GM19468 (cell line): ENCODE measurements at regions not wholly inside any gene's neighbourhood (a gene's known extent, or its start where the extent isn't known, plus 50 kb on each side); places are given as distances from the start of the nearest gene placed in this dataset.
"Not testable (repeated sequence)": the region's sequence is repeated elsewhere in the genome, so short reads cannot be mapped to it uniquely, and the experiment has no call there.

Experiments used
- ATAC-seq: cut with Tn5 transposase; IDR thresholded peaks from one replicate; pipeline ENCODE4 v1.9.1; 2021; ENCODE audit warnings: mild to moderate bottlenecking, moderate library complexity, moderate number of reproducible peaks; ENCODE audit not compliant: unreplicated experiment; ENCODE audit errors: extremely low read depth

GRCh38 chr20:59485576-59486454, 118.5 kb upstream of the PHACTR3 start:
- ATAC-seq: no peak

GRCh38 chr20:59488459-59488858, 115.9 kb upstream of the PHACTR3 start:
- not testable (repeated sequence) for ATAC-seq

DNA sequence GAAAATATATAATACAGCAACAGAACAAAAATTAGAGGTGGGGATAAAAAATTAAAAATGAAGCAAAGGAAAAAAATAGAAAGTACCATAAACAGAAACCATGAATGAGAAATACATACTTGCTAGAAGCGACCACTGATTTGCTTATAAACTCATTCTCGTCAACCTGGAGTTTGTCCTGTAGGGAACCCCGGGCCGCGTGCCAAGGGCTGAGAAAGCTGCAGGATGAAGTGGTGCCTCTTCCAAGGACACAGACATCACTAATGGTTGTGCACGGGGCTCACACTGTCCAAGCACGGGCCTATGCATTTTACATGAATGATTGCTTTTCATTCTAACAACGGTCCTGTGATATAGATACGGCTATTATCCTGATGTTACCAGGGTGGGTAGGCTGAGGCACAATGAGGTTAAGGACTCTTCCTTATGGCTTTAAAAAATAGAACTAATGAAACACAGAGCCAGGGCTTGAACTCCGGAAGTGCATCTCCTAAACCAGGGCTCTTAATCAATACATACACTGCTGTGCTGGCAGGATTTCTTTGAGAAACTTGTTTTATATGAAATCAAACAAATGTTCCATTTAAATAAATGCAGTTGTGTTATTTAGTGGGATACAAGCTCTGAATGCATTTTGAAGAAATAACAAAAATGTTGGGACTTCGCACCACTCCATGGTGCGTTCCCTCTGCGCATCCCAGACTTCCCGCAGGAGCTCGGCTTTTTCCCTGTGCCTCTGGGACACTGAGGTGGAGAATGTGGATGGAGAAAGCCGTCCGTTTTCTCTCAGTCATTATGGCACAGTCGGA, 113.9 kb upstream of the PHACTR3 start:
- not testable (repeated sequence) for ATAC-seq

GRCh38 chr20:59491884-59492283, 112.5 kb upstream of the PHACTR3 start:
- ATAC-seq: no peak

- ATAC-seq: no peak
These were observed 110.4 kb upstream of the PHACTR3 start for GRCh38 chr20:59493926-59494325.

DNA sequence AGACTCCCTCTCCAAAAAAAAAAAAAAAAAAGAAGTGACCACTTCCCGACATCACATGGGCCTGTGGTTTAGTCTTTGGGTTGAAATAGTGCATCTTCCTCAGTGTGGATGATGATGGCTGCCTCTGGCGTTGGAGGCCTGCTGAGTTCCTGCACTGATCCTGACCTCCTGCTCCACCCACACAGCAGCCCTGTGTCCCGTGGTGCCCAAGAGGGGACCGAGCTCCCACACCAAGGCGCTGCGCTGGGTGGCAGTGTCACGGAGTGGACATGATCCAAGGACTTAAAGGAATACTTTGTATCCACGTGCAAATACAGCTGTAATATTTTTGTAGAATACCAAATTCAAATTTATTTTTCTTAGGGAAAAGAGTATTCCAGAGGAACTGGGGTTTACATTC, 109.2 kb upstream of the PHACTR3 start:
- no peak for ATAC-seq

GRCh38 chr20:59495894-59496510, 108.3 kb upstream of the PHACTR3 start:
- peak; percentile 52 for ATAC-seq

DNA sequence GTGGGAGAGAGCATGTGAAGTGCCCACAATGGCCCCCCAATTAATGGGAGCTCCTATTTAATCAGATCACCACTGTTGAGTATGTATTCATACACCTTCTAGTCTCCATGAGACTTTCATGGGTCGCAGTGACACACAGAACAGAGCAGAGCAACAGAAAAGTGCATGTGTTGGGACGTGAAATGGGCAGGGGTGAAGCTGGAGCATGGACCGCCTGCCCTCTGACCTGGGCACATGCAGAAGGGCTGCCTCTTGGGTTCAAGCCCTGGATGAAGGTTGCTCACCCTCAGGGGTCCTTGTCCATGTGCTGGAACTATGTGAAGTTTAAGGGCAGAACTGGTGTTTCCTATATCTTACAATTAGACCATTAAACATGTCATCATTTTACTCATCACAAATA, 106.0 kb upstream of the PHACTR3 start:
- ATAC-seq: no peak

- no peak for ATAC-seq
These were observed 104.5 kb upstream of the PHACTR3 start for GRCh38 chr20:59499863-59500262.

DNA sequence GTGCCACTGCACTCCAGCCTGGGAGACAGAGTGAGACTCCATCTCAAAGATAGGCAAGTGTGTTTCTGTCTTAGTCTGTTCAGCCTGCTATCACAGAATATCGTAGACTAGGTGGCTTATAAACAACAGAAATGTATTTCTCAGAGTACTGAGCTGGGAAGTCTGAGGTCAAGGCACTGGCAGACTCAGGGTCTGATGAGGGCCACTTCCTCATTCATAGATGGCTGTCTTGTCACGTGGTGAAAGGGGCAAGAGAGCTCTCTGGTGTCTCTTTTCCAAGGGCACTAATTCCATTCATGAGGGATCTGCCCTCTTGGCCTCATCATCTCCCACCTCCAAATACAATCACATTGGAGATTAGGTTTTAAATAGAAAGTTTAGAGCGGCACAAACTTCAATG, 95.6 kb upstream of the PHACTR3 start:
- no peak for ATAC-seq

- ATAC-seq: no peak
These were observed 91.7 kb upstream of the PHACTR3 start for GRCh38 chr20:59512651-59513050.

DNA sequence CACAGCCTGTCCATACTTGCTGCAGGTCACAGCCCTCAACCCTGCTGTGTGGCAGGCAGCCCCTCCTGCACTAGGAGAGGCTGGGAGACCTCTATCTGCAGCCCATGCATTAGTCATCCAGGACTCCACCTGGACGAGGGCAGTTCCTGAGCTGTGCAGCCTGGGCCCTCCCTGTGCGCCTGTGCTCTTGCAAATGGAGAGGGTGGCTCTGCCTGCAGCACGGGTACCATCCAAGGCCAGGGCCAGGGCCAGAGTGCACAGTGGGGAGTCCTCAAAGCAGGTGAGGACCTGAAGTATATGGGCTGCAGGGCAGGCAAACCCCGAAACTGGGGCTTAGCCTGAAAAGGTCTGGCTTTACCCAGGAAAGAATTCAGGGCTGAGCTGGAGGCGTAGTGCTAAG, 89.8 kb upstream of the PHACTR3 start:
- no peak for ATAC-seq

- no peak for ATAC-seq
These were observed 89.1 kb upstream of the PHACTR3 start for GRCh38 chr20:59515013-59515905.

DNA sequence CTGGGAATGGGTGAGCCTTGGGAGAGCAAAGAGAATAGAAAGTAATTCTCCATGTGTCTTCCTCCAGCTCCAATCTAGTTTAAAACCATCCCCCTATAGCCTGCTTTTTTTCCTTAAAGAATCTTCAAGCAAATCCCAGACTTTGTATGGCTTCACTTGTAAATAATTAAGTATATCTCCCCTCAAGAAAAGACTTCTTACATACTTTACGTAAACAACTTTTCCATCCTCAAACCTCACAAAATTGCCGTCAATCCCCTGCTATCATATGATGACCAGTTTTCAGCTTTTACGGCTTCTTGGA, 88.5 kb upstream of the PHACTR3 start:
- no peak for ATAC-seq

- no peak for ATAC-seq
These were observed 85.2 kb upstream of the PHACTR3 start for GRCh38 chr20:59518881-59519706.

DNA sequence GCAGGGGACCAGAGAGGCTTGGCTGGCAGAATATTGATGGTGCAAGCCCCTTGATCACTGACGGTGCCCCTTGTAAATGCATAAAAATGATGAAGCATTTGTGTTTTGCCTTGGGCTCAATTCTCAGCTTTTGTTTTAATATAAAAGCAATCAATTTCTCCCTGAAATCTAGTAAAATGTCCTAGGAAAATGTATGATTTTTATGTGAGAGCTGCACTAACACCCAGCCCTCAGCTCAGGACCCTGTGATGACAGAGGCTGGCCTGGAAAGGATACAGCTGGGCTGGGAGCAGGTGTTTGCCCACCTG, 84.7 kb upstream of the PHACTR3 start:
- ATAC-seq: no peak

- ATAC-seq: no peak
These were observed 83.5 kb upstream of the PHACTR3 start for GRCh38 chr20:59520814-59521213.

GRCh38 chr20:59525500-59526241, 78.7 kb upstream of the PHACTR3 start:
- ATAC-seq: no peak
